Lung (tissue), 11 donors: ENCODE measurements at regions not wholly inside any gene's neighbourhood (a gene's known extent, or its start where the extent isn't known, plus 50 kb on each side); places are given as distances from the start of the nearest gene placed in this dataset.

Experiments
- ATAC-seq: fragments of 200-7000 bp; cut with Tn5 transposase; one replicate; pipeline ENCODE4 v1.9.1; 2020; ENCODE audit warnings: moderate number of reproducible peaks; ENCODE audit not compliant: insufficient read depth, low FRiP score
- DNase-seq, 3 donors: peaks; one replicate each; pipeline ENCODE4 v3.0.0-alpha.2; 2013 to 2017
- H3K27ac ChIP-seq, 2 donors: one replicate each; pipeline ENCODE4 v1.5.1; 2013; ENCODE audit warnings: mild to moderate bottlenecking in 2 of 2, moderate library complexity in 2 of 2, control low read depth in 1 of 2, inconsistent platforms in 1 of 2, low read depth in 1 of 2, low read length in 1 of 2
- H3K27me3 ChIP-seq, 3 donors: one replicate each; pipeline ENCODE4 v1.5.1; 2013; ENCODE audit warnings: low read length in 2 of 3; ENCODE audit not compliant: control insufficient read depth in 3 of 3, insufficient read depth in 3 of 3
- H3K36me3 ChIP-seq, 4 donors: one replicate each; pipeline ENCODE4 v1.5.1; 2013; ENCODE audit warnings: low read length in 4 of 4, mild to moderate bottlenecking in 1 of 4, moderate library complexity in 1 of 4; ENCODE audit not compliant: control insufficient read depth in 4 of 4, insufficient read depth in 4 of 4
- H3K4me1 ChIP-seq, 5 donors: one replicate each; pipeline ENCODE4 v1.5.1; 2013; ENCODE audit warnings: low read length in 5 of 5, mild to moderate bottlenecking in 2 of 5, moderate library complexity in 1 of 5; ENCODE audit not compliant: control insufficient read depth in 5 of 5, insufficient read depth in 5 of 5
- H3K4me3 ChIP-seq: one replicate; pipeline ENCODE4 v1.5.1; 2013; ENCODE audit warnings: mild to moderate bottlenecking, control low read depth, moderate library complexity
- H3K9ac ChIP-seq, 2 donors: one replicate each; pipeline ENCODE4 v1.5.1; 2013; ENCODE audit warnings: low read length in 2 of 2, control low read depth in 1 of 2; ENCODE audit not compliant: insufficient read depth in 1 of 2
- H3K9me3 ChIP-seq, 4 donors: one replicate each; pipeline ENCODE4 v1.5.1; 2013; ENCODE audit warnings: low read length in 3 of 4, mild to moderate bottlenecking in 1 of 4, moderate library complexity in 1 of 4; ENCODE audit not compliant: control insufficient read depth in 4 of 4, insufficient read depth in 3 of 4
- CTCF ChIP-seq: IDR thresholded peaks from 2 replicates; pipeline ENCODE4 v1.5.1; 2012; ENCODE audit warnings: mild to moderate bottlenecking; ENCODE audit errors: control extremely low read depth, extremely low read depth
- WGBS, 2 donors: extraction: QIAGEN DNeasy Blood & Tissue Kit; methylation state at CpG; one replicate each; pipeline ENCODE4 v1.1.7; 2013; 5-methylcytosine and 5-hydroxymethylcytosine counted together
- donor health status: control.
- donor health status: control.
- donor health status: Bipolar disorder and iron deficiency.
- donor health status: healthy.
- donor health status: DM: yes; HTN: yes; CAD: no.

GRCh38 chr4:145308598-145308997 lies 128.2 kb upstream of the OTUD4 start:
- H3K27me3 ChIP-seq: no peaks in the 10 kb centered on the region
- H3K9ac ChIP-seq: no peak overlapping the region
- no peak for TF ChIP-seq CTCF
- H3K4me1 ChIP-seq: no peaks in the 10 kb centered on the region
- H3K4me3 ChIP-seq: no peak overlapping the region
- no peaks in the 10 kb centered on the region for H3K36me3 ChIP-seq
- no peaks in the 10 kb centered on the region for H3K9me3 ChIP-seq
- DNase-seq: no peak
- WGBS, 2 donors: 63 to 80% methylated on average over 3 of the region's 3 CpGs
- H3K27ac ChIP-seq: no peak overlapping the region
- no peak for ATAC-seq

GRCh38 chr4:145307763-145308430 lies 127.5 kb upstream of the OTUD4 start:
- H3K36me3 ChIP-seq: no peaks in the 10 kb centered on the region
- DNase-seq: no peak
- H3K27me3 ChIP-seq: no peaks in the 10 kb centered on the region
- no peak overlapping the region for H3K9ac ChIP-seq
- no peak for TF ChIP-seq CTCF
- WGBS, 2 donors: 72 to 83% methylated on average over 4 of the region's 4 CpGs
- H3K9me3 ChIP-seq: no peaks in the 10 kb centered on the region
- no peak for ATAC-seq
- no peak overlapping the region for H3K27ac ChIP-seq
- H3K4me3 ChIP-seq: no peak overlapping the region
- H3K4me1 ChIP-seq: no peaks in the 10 kb centered on the region

- H3K36me3 ChIP-seq: no peaks in the 10 kb centered on the region
- H3K4me3 ChIP-seq: no peak overlapping the region
- H3K4me1 ChIP-seq: no peaks in the 10 kb centered on the region
- H3K27ac ChIP-seq: no peak overlapping the region
- no peaks in the 10 kb centered on the region for H3K9me3 ChIP-seq
- 38 to 52% methylated on average over 1 of the region's 1 CpG for WGBS, 2 donors
- TF ChIP-seq CTCF: no peak
- DNase-seq (no peak), ATAC-seq (no peak)
- H3K27me3 ChIP-seq: no peaks in the 10 kb centered on the region
- H3K9ac ChIP-seq: no peak overlapping the region
Observed at GRCh38 chr4:145307120-145307519, 126.7 kb upstream of the OTUD4 start.

- H3K9me3 ChIP-seq: peaks cover 0 to 2% (median 0%) of the 10 kb centered on the region in 4 donors
- H3K27me3 ChIP-seq: no peaks in the 10 kb centered on the region
- H3K27ac ChIP-seq: no peak overlapping the region
- ATAC-seq (no peak), DNase-seq (no peak)
- WGBS, 2 donors: 84 to 90% methylated on average over 3 of the region's 3 CpGs
- no peak for TF ChIP-seq CTCF
- no peaks in the 10 kb centered on the region for H3K4me1 ChIP-seq
- H3K4me3 ChIP-seq: no peak overlapping the region
- H3K9ac ChIP-seq: no peak overlapping the region
- H3K36me3 ChIP-seq: no peaks in the 10 kb centered on the region
Observed at GRCh38 chr4:145302725-145303124, 122.3 kb upstream of the OTUD4 start.
